Karpas-422 (cell line): ENCODE measurements at regions not wholly inside any gene's neighbourhood (a gene's known extent, or its start where the extent isn't known, plus 50 kb on each side); places are given as distances from the start of the nearest gene placed in this dataset.

Source experiments
- DNase-seq: peaks from one replicate; pipeline ENCODE4 v3.0.0-alpha.2; 2015
- H2AFZ ChIP-seq: fragments of 200-600 bp; sonication (generic); 2 replicates; pipeline ENCODE4 v1.6.1; 2014; ENCODE audit warnings: antibody characterized with exemption, low read length, mixed read lengths
- H3K27ac ChIP-seq: fragments of 200-600 bp; sonication (generic); 2 replicates; pipeline ENCODE4 v1.5.1; 2014; ENCODE audit warnings: mild to moderate bottlenecking, low read length, moderate library complexity
- H3K27me3 ChIP-seq: fragments of 200-600 bp; sonication (generic); 2 replicates; pipeline ENCODE4 v1.6.1; 2014; ENCODE audit warnings: low read length, mixed read lengths
- H3K36me3 ChIP-seq: fragments of 200-600 bp; sonication (generic); 2 replicates; pipeline ENCODE4 v1.6.1; 2014; ENCODE audit warnings: low read length, mixed read lengths; ENCODE audit not compliant: insufficient read depth
- H3K4me1 ChIP-seq: fragments of 200-600 bp; sonication (generic); 2 replicates; pipeline ENCODE4 v1.6.1; 2014; ENCODE audit warnings: mild to moderate bottlenecking, low read length, mixed read lengths
- H3K4me2 ChIP-seq: fragments of 200-600 bp; sonication (generic); 2 replicates; pipeline ENCODE4 v1.6.1; 2014; ENCODE audit warnings: low read length, low read depth, mild to moderate bottlenecking; ENCODE audit not compliant: poor library complexity, severe bottlenecking
- H3K4me3 ChIP-seq: fragments of 200-600 bp; sonication (generic); 2 replicates; pipeline ENCODE4 v1.5.1; 2014; ENCODE audit warnings: mild to moderate bottlenecking, antibody characterized with exemption, low read length, mixed read lengths
- H3K79me2 ChIP-seq: fragments of 200-600 bp; sonication (generic); 2 replicates; pipeline ENCODE4 v1.6.1; 2014; ENCODE audit warnings: mild to moderate bottlenecking, low read length, mixed read lengths
- H3K9ac ChIP-seq: fragments of 200-600 bp; sonication (generic); 2 replicates; pipeline ENCODE4 v1.6.0; 2014; ENCODE audit warnings: low read length
- H3K9me2 ChIP-seq: fragments of 200-600 bp; sonication (generic), shearing (Covaris generic); replicated peaks from 2 replicates; pipeline ENCODE4 v1.6.0; 2014; ENCODE audit warnings: mild to moderate bottlenecking, low read length, moderate library complexity; ENCODE audit not compliant: insufficient read depth
- H3K9me3 ChIP-seq: fragments of 300-700, 200-600 bp; sonication (generic); 2 replicates; pipeline ENCODE4 v1.6.1; 2014; ENCODE audit warnings: low read length, mixed read lengths
- H4K20me1 ChIP-seq: fragments of 200-600 bp; sonication (generic); 2 replicates; pipeline ENCODE4 v1.6.1; 2014; ENCODE audit warnings: mild to moderate bottlenecking, antibody characterized with exemption, low read length, low read depth; ENCODE audit not compliant: insufficient read depth

DNA sequence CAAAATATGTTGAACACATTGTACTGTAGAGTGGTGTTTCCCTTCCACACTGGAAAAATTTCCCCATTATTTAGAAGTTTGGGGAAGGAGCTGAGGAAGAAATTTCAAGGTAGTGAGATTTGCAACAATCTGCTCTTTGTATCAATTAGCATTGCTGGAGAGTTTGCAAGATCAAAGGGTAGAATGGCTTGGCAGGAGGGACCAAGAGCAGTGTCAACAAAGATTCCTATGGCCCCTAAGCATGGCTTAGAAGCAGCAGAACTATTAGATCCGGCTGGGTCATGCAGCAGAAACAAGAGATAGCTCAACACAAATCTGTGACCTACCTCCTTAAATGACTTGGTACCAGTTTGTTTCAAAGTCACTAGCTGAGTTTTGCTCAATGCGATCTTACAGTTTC, 175.0 kb downstream of the C3orf38 start:
- no peaks in the 10 kb centered on the region for H3K9me2 ChIP-seq
- no peak for DNase-seq
- no peak overlapping the region for H3K27ac ChIP-seq
- H3K4me1 ChIP-seq, result no peaks in the 10 kb centered on the region
- no peak overlapping the region for H3K9ac ChIP-seq
- no peak overlapping the region for H2AFZ ChIP-seq
- H3K4me3 ChIP-seq, result no peak overlapping the region
- no peaks in the 10 kb centered on the region for H4K20me1 ChIP-seq
- no peaks in the 10 kb centered on the region for H3K36me3 ChIP-seq
- H3K9me3 ChIP-seq, result no peaks in the 10 kb centered on the region
- no peak overlapping the region for H3K4me2 ChIP-seq
- H3K79me2 ChIP-seq, result no peaks in the 10 kb centered on the region
- no peaks in the 10 kb centered on the region for H3K27me3 ChIP-seq

DNA sequence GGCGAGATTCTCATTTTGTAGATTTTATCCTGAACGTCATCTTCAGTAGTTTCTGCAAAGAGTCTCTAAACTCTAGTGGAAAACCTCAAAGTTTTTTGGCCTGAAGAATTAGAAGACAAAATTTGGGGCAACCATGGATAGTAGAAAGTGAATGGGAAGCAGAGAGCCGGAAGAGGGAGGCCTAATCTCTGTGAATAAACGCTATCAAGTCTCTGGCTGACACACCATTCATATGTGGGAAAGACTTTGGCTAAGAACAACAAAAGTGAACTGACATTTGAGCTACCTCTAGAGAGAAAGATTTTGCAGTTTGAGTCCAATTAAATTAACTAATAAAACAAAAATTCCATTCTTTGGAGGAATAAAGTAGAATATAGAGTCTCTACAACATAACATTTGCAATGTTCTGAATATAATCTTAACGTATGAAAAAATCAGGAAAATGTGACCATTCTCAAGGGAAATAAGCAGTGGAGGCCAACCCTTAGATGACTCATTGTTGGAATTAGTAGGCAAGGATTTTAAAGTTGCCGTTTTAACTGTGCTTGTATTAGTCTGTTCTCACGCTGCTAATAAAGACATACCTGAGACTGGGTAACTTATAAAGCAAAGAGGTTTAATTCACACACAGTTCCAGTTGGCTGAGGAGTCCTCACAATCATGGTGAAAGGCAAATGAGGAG, 184.6 kb downstream of the C3orf38 start:
- no peaks in the 10 kb centered on the region for H4K20me1 ChIP-seq

DNA sequence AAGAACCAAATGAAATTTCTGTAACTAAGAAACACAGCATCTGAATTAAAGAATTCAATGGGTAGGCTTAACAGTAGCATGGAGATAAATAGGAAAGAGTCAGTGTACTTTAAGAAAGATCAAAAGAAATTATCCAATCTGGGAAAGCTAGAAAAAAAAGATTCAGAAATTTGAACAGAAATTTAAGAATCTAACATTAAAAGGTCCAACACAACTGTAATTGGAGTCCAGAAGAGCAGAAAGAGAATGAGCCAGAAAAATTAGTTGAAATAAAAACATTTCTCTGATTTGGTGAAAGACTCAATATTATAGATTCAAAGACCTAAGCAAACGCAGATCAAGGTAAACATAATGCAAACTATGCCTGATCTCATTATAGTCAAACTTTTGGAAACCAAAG, 187.1 kb downstream of the C3orf38 start:
- H3K9me2 ChIP-seq, result no peaks in the 10 kb centered on the region
- no peaks in the 10 kb centered on the region for H4K20me1 ChIP-seq
- H3K79me2 ChIP-seq, result no peaks in the 10 kb centered on the region
- H3K4me1 ChIP-seq, result no peaks in the 10 kb centered on the region
- H3K36me3 ChIP-seq, result no peaks in the 10 kb centered on the region
- H2AFZ ChIP-seq, result no peak overlapping the region
- no peaks in the 10 kb centered on the region for H3K27me3 ChIP-seq
- H3K9ac ChIP-seq, result no peak overlapping the region
- no peak for DNase-seq
- no peak overlapping the region for H3K4me3 ChIP-seq
- H3K27ac ChIP-seq, result no peak overlapping the region
- H3K4me2 ChIP-seq, result no peak overlapping the region
- H3K9me3 ChIP-seq, result no peaks in the 10 kb centered on the region

More for the DNA sequence above, 184.6 kb downstream of the C3orf38 start:
- Histone ChIP-seq H3K4me1 (no peaks in the 10 kb centered on the region), H3K79me2 (no peaks in the 10 kb centered on the region), H3K9me2 (no peaks in the 10 kb centered on the region), H3K4me2 (no peak overlapping the region), H3K4me3 (no peak overlapping the region), H3K36me3 (no peaks in the 10 kb centered on the region), H3K27ac (no peak overlapping the region), H3K27me3 (no peaks in the 10 kb centered on the region), H2AFZ (no peak overlapping the region), H3K9ac (no peak overlapping the region), H3K9me3 (no peaks in the 10 kb centered on the region)
- no peak for DNase-seq

DNA sequence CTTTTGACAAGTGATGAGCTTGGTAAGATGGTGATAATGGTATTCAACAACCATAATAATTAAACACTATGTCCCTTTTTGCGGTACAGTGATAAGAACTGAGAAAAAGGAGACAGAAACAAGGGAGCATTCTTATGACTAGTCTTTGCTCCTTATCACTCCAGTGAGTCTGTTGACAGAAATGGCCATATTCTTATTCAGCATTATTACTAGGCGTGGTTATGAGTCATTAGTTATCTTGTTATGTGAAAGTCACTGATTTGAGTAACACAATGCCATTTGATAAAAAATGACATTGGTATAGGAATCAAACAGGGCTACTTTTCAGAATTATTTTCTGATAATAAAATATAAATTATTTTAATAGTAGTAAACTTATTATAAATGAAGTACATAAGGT, 193.5 kb downstream of the C3orf38 start:
- no peaks in the 10 kb centered on the region for H4K20me1 ChIP-seq

GRCh38 chr3:88346643-88347042, 196.9 kb downstream of the C3orf38 start:
- no peaks in the 10 kb centered on the region for H3K79me2 ChIP-seq
- H3K4me3 ChIP-seq, result no peak overlapping the region
- H4K20me1 ChIP-seq, result no peaks in the 10 kb centered on the region

More for the DNA sequence above, 193.5 kb downstream of the C3orf38 start:
- Histone ChIP-seq H3K27ac (no peak overlapping the region), H3K9me3 (no peaks in the 10 kb centered on the region), H2AFZ (no peak overlapping the region), H3K4me2 (no peak overlapping the region), H3K4me3 (no peak overlapping the region), H3K36me3 (no peaks in the 10 kb centered on the region), H3K4me1 (no peaks in the 10 kb centered on the region), H3K79me2 (no peaks in the 10 kb centered on the region), H3K9ac (no peak overlapping the region), H3K27me3 (no peaks in the 10 kb centered on the region), H3K9me2 (no peaks in the 10 kb centered on the region)
- DNase-seq, result no peak

DNA sequence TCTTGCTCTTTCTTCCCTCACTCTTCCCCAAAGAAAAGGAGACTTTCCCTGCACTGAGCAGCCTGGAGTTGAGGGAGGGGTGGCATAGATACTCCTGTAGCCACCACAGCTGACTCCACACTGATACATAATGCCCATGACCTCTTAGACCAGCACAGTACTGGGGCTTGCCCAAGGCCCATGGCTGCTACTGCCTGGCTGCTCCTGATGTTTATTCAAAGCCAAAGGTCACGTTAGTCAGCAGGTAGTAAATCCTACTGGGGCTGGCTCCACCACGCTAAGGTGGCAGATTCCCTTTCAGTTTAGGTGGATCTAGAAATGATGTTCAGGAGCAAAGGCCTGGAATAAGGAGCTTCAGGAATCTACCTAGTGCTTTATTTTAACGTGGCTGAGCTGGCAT, 212.7 kb downstream of the C3orf38 start:
- no peaks in the 10 kb centered on the region for H3K27me3 ChIP-seq
- H3K9me3 ChIP-seq, result peaks cover 3% of the 10 kb centered on the region; the same call in 1 of the 2 replicates
- no peak overlapping the region for H3K9ac ChIP-seq
- no peaks in the 10 kb centered on the region for H3K4me1 ChIP-seq
- no peak overlapping the region for H2AFZ ChIP-seq
- no peak for DNase-seq
- no peaks in the 10 kb centered on the region for H3K9me2 ChIP-seq
- no peaks in the 10 kb centered on the region for H3K79me2 ChIP-seq
- no peak overlapping the region for H3K27ac ChIP-seq
- no peaks in the 10 kb centered on the region for H4K20me1 ChIP-seq
- H3K4me2 ChIP-seq, result no peak overlapping the region
- H3K36me3 ChIP-seq, result no peaks in the 10 kb centered on the region
- no peak overlapping the region for H3K4me3 ChIP-seq

More at GRCh38 chr3:88346643-88347042, 196.9 kb downstream of the C3orf38 start:
- Histone ChIP-seq H3K4me2 (no peak overlapping the region), H2AFZ (no peak overlapping the region), H3K9ac (no peak overlapping the region), H3K9me2 (no peaks in the 10 kb centered on the region), H3K27ac (no peak overlapping the region), H3K9me3 (no peaks in the 10 kb centered on the region), H3K4me1 (no peaks in the 10 kb centered on the region), H3K27me3 (no peaks in the 10 kb centered on the region), H3K36me3 (no peaks in the 10 kb centered on the region)
- DNase-seq, result no peak

GRCh38 chr3:88364926-88365325, 215.2 kb downstream of the C3orf38 start:
- Histone ChIP-seq H3K4me2 (no peak overlapping the region), H3K79me2 (no peaks in the 10 kb centered on the region), H3K9me2 (no peaks in the 10 kb centered on the region), H3K4me1 (no peaks in the 10 kb centered on the region), H3K9ac (no peak overlapping the region), H3K9me3 (no peaks in the 10 kb centered on the region; the same call in 1 of the 2 replicates), H2AFZ (no peak overlapping the region), H3K27me3 (no peaks in the 10 kb centered on the region), H4K20me1 (no peaks in the 10 kb centered on the region), H3K27ac (no peak overlapping the region), H3K36me3 (no peaks in the 10 kb centered on the region), H3K4me3 (no peak overlapping the region)
- no peak for DNase-seq

DNA sequence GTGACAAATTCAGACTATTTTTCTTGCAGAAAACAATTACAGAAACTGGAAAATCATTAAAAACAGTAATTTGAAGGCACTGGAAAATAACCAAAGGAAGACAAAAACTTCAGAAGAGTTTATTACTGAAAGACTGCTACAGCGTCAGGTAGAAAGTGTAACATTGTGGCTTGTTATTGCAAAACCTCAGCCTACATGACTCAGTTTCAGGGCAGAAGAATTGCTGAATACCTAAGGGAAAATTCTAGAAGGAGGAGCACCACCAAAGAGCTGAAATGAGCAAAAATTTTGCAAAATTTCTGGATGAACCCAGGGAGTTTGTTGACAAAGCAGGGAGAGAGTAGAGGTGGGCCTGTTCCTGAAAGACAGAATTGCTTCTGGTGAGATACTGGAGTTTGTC, 219.6 kb downstream of the C3orf38 start:
- Histone ChIP-seq H3K4me1 (no peaks in the 10 kb centered on the region), H3K27me3 (no peaks in the 10 kb centered on the region), H4K20me1 (no peaks in the 10 kb centered on the region), H3K9ac (no peak overlapping the region), H3K36me3 (no peaks in the 10 kb centered on the region), H3K9me3 (peaks cover 5% of the 10 kb centered on the region; the same call in 1 of the 2 replicates), H3K4me3 (no peak overlapping the region), H2AFZ (no peak overlapping the region), H3K9me2 (no peaks in the 10 kb centered on the region), H3K79me2 (no peaks in the 10 kb centered on the region), H3K27ac (no peak overlapping the region), H3K4me2 (no peak overlapping the region)
- DNase-seq, result no peak
